HCT116 (cell line): ENCODE measurements at regions not wholly inside any gene's neighbourhood (a gene's known extent, or its start where the extent isn't known, plus 50 kb on each side); places are given as distances from the start of the nearest gene placed in this dataset.
A peak's percentile ranks its signal among the peaks of the same experiment; 100 is the strongest.

Source experiments
- ATAC-seq: fragments of 200-7000 bp; cut with Tn5 transposase; 2 replicates; pipeline ENCODE4 v1.9.1; 2020; ENCODE audit warnings: mild to moderate bottlenecking, moderate library complexity
- BruUV-seq: library from RNA; stranded (reverse); fragments of 400-500 nt; replicated peaks from 2 replicates; lab custom pipeline; 2021; lab: Mats Ljungman, UMichigan
- CTCF ChIA-PET: fragments of 300-600 bp; sonication (Branson Sonifier 250); formaldehyde crosslinking; loops from one replicate; lab custom pipeline; 2021; ENCODE audit warnings: antibody characterized with exemption; lab: Charles Lee
- POLR2A ChIA-PET: fragments of 300-600, 350-600 bp; sonication (Branson Sonifier 250); formaldehyde crosslinking; loops from one replicate; lab custom pipeline; 2021; ENCODE audit warnings: antibody characterized with exemption; lab: Charles Lee
- RAD21 ChIA-PET, 2 experiments: fragments of 300-600 bp; sonication (Branson Sonifier 250); formaldehyde crosslinking; loops; one replicate each; lab custom pipeline; 2023; ENCODE audit warnings: low total read pairs in 2 of 2; ENCODE audit not compliant: uncharacterized antibody in 2 of 2, unreplicated experiment in 2 of 2, low non-redundant PET in 1 of 2; lab: Charles Lee
- DNase-seq: peaks from one replicate; pipeline ENCODE4 v3.0.0-alpha.2; 2010; ENCODE audit warnings: low read depth, low spot score
- H2AFZ ChIP-seq: fragments of 200-600 bp; shearing (Covaris generic), sonication (generic); 2 replicates; pipeline ENCODE4 v1.6.1; 2017; ENCODE audit warnings: low read depth, mixed run types, mixed read lengths, antibody characterized with exemption, low read length; ENCODE audit not compliant: poor library complexity, severe bottlenecking
- H3K27ac ChIP-seq: 2 replicates; pipeline ENCODE4 v1.5.1; 2012; ENCODE audit warnings: low read depth, low read length
- H3K27me3 ChIP-seq: fragments of 200-600 bp; sonication (generic); 2 replicates; pipeline ENCODE4 v1.6.1; 2016; ENCODE audit warnings: mixed run types, low read length, mixed read lengths; ENCODE audit not compliant: insufficient read depth
- H3K36me3 ChIP-seq, 2 experiments: fragments of 200-500 bp in 1 of 2; fragments of 200-600 bp in 1 of 2; sonication (Bioruptor generic) in 1 of 2; sonication (generic) in 1 of 2; 2 replicates each; pipeline versions ENCODE4 v1.5.1 to v1.6.1; 2014 to 2016; ENCODE audit warnings: low read length in 2 of 2, inconsistent platforms in 1 of 2, mixed read lengths in 1 of 2, mixed run types in 1 of 2; ENCODE audit not compliant: insufficient read depth in 2 of 2, control insufficient read depth in 1 of 2
- H3K4me1 ChIP-seq, 2 experiments: fragments of 200-600 bp in 1 of 2; sonication (generic) in 1 of 2; 2 replicates each; pipeline versions ENCODE4 v1.5.1 to v1.6.1; 2012 to 2017; ENCODE audit warnings: low read length in 2 of 2, inconsistent platforms in 1 of 2, mild to moderate bottlenecking in 1 of 2, mixed read lengths in 1 of 2, mixed run types in 1 of 2, moderate library complexity in 1 of 2; ENCODE audit not compliant: insufficient read depth in 2 of 2, control insufficient read depth in 1 of 2
- H3K4me2 ChIP-seq: fragments of 200-600 bp; sonication (generic); 2 replicates; pipeline ENCODE4 v1.6.1; 2017; ENCODE audit warnings: mixed run types, low read length, mixed read lengths
- H3K4me3 ChIP-seq, 2 experiments: fragments of 200-600 bp in 1 of 2; sonication (generic) in 1 of 2; replicated peaks in 1 of 2; 2 replicates each; pipeline ENCODE4 v1.5.1; 2011 to 2016; ENCODE audit warnings: low read length in 2 of 2, control low read depth in 1 of 2, low read depth in 1 of 2, mild to moderate bottlenecking in 1 of 2, mixed read lengths in 1 of 2, mixed run types in 1 of 2
- H3K79me2 ChIP-seq: fragments of 200-600 bp; sonication (generic); 2 replicates; pipeline ENCODE4 v1.6.1; 2017; ENCODE audit warnings: mild to moderate bottlenecking, mixed run types, low read length, moderate library complexity, mixed read lengths; ENCODE audit not compliant: insufficient read depth
- H3K9ac ChIP-seq: fragments of 200-600 bp; sonication (generic); 2 replicates; pipeline ENCODE4 v1.6.1; 2016; ENCODE audit warnings: low read length, mixed read lengths
- H3K9me2 ChIP-seq: fragments of 200-600 bp; sonication (generic), shearing (Covaris generic); 2 replicates; pipeline ENCODE4 v1.6.1; 2017; ENCODE audit warnings: mixed run types, mild to moderate bottlenecking, moderate library complexity; ENCODE audit not compliant: insufficient read depth
- H3K9me3 ChIP-seq, 2 experiments: fragments of 200-500 bp in 1 of 2; fragments of 200-600 bp in 1 of 2; sonication (Bioruptor generic) in 1 of 2; sonication (generic) in 1 of 2; 2 replicates each; pipeline ENCODE4 v1.6.1; 2014 to 2017; ENCODE audit warnings: low read length in 2 of 2, mixed read lengths in 2 of 2, inconsistent platforms in 1 of 2, low read depth in 1 of 2, mild to moderate bottlenecking in 1 of 2, mixed run types in 1 of 2, moderate library complexity in 1 of 2; ENCODE audit not compliant: control insufficient read depth in 1 of 2, insufficient read depth in 1 of 2
- H4K20me1 ChIP-seq: fragments of 200-600 bp; sonication (generic), shearing (Covaris generic); 2 replicates; pipeline ENCODE4 v1.6.1; 2017; ENCODE audit warnings: mixed run types, mild to moderate bottlenecking, moderate library complexity; ENCODE audit not compliant: insufficient read depth
- FOSL1 ChIP-seq: IDR thresholded peaks from 2 replicates; pipeline ENCODE4 v1.6.1; 2012; ENCODE audit warnings: low read depth
- JUND ChIP-seq: IDR thresholded peaks from 2 replicates; pipeline ENCODE4 v1.6.1; 2012
- RAD21 ChIP-seq: IDR thresholded peaks from 2 replicates; pipeline ENCODE4 v1.6.1; 2012; ENCODE audit warnings: low read depth, mild to moderate bottlenecking
- SIN3A ChIP-seq: IDR thresholded peaks from 2 replicates; pipeline ENCODE4 v1.6.1; 2012; ENCODE audit warnings: low read depth
- SP1 ChIP-seq: IDR thresholded peaks from 2 replicates; pipeline ENCODE4 v1.6.1; 2012; ENCODE audit warnings: low read depth
- SRF ChIP-seq: IDR thresholded peaks from 2 replicates; pipeline ENCODE4 v1.6.1; 2012; ENCODE audit warnings: low read depth
- TCF7L2 ChIP-seq: IDR thresholded peaks from 2 replicates; pipeline ENCODE4 v1.7.0; 2011; ENCODE audit warnings: borderline replicate concordance, inconsistent platforms; ENCODE audit not compliant: insufficient read depth, insufficient read length; ENCODE audit errors: extremely low read depth
- YY1 ChIP-seq: IDR thresholded peaks from 2 replicates; pipeline ENCODE4 v1.6.1; 2011; ENCODE audit warnings: low read length, low read depth, moderate library complexity, mild to moderate bottlenecking; ENCODE audit not compliant: insufficient replicate concordance; ENCODE audit errors: extremely low read depth
- ZFX ChIP-seq: fragments of 450-650 bp; IDR thresholded peaks from 2 replicates; pipeline ENCODE4 v1.6.1; 2017
- ZNF274 ChIP-seq: fragments of 200-500 bp; sonication (Bioruptor generic); IDR thresholded peaks from 2 replicates; pipeline ENCODE4 v1.6.1; 2014; ENCODE audit warnings: mild to moderate bottlenecking, low read depth, low read length, inconsistent platforms
- intact Hi-C: fragments of 100-400 bp; cut with micrococcal nuclease; formaldehyde crosslinking; loops from 2 replicates; pipeline ENCODE4 v1.10.0; 2022
- TF ChIP-seq, protein P1 (sequence below): IDR thresholded peaks from 2 replicates; pipeline ENCODE4 v1.6.1; 2012; ENCODE audit warnings: low read depth
- TF ChIP-seq, protein P2 (sequence below), 3 experiments: fragments of 200-600 bp in 1 of 3; sonication (generic) in 1 of 3; IDR thresholded peaks in 2 of 3; conservative IDR thresholded peaks in 1 of 3; 2 replicates each; pipeline ENCODE4 v1.5.1; 2012 to 2017; ENCODE audit warnings: low read depth in 2 of 3, low read length in 2 of 3, antibody characterized with exemption in 1 of 3, borderline replicate concordance in 1 of 3, control low read depth in 1 of 3, mild to moderate bottlenecking in 1 of 3, mixed read lengths in 1 of 3, mixed run types in 1 of 3, moderate library complexity in 1 of 3; ENCODE audit not compliant: insufficient read depth in 1 of 3
- TF ChIP-seq, protein P3 (sequence below): IDR thresholded peaks from 2 replicates; pipeline ENCODE4 v1.6.1; 2012

DNA sequence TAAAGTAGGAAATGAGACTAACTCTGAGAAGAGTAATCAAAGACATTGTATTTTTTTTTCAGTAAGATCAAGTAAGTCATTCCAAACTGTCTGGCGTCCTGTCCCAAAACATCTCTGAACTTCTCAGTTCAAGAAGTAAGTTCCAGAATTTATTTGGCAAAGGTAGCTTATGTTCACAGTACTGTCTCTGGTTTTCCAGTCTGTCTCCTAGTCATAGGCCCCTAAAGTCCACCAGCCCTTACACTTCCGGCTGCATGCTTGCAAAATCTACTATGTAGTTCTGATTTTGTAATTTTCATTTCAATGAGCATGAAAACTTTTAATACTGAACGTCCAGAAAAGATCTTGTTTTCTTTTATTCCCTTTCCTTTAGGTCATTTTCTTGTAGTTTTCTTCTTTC is 61.4 kb upstream of the S1PR1 start:
- Histone ChIP-seq H3K4me1 (peaks cover 0 to 6% of the 10 kb centered on the region in 2 experiments; a peak in 2 of 4 replicates), H3K4me2 (no peak overlapping the region), H3K79me2 (no peaks in the 10 kb centered on the region), H4K20me1 (no peaks in the 10 kb centered on the region), H3K9me2 (no peaks in the 10 kb centered on the region), H2AFZ (no peak overlapping the region), H3K9ac (no peak overlapping the region), H3K36me3 (no peaks in the 10 kb centered on the region), H3K9me3 (no peaks in the 10 kb centered on the region), H3K27ac (no peak overlapping the region), H3K4me3 (no peak overlapping the region), H3K27me3 (no peaks in the 10 kb centered on the region)
- DNase-seq, result no peak
- intact Hi-C loops, result no loop called here
- TF ChIP-seq YY1, result no peak
- POLR2A ChIA-PET, result no interaction called here
- CTCF ChIA-PET, result no interaction called here
- RAD21 ChIA-PET, result no interaction called here
- no TSS peak for BruUV-seq
- ATAC-seq, result no peak

DNA sequence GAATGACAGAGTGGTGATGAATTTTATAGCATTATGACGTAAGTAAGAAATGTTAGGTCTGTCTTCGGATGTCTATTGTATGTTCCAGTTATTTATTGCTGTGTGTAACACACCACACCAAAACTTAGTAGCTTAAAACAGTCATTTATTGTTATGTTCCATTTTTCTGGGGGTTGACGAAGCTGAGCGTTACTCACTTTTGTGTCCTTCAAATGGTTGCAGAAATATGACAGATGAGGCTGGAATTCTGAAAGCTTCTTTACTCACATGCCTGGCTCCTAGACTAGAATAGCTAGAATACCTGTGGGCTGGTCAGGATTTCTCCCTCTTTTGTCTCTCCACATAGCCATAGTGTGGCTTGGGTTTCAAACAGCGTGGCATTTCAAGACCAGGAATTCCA is 62.1 kb upstream of the S1PR1 start:
- H2AFZ ChIP-seq, result no peak overlapping the region
- H3K4me2 ChIP-seq, result peak overlapping the region; percentile 41
- RAD21 ChIA-PET, result no interaction called here
- no peaks in the 10 kb centered on the region for H3K27me3 ChIP-seq
- CTCF ChIA-PET, result no interaction called here
- H3K27ac ChIP-seq, result no peak overlapping the region
- H3K79me2 ChIP-seq, result no peaks in the 10 kb centered on the region
- no peaks in the 10 kb centered on the region for H3K9me2 ChIP-seq
- intact Hi-C loops, result no loop called here
- no peaks in the 10 kb centered on the region for H3K36me3 ChIP-seq
- POLR2A ChIA-PET, result no interaction called here
- no peaks in the 10 kb centered on the region for H4K20me1 ChIP-seq
- H3K4me3 ChIP-seq, result no peak overlapping the region
- no peak overlapping the region for H3K9ac ChIP-seq
- no TSS peak for BruUV-seq
- H3K4me1 ChIP-seq, result peaks cover 0 to 6% of the 10 kb centered on the region in 2 experiments; a peak in 2 of 4 replicates
- TF ChIP-seq SRF (no peak), JUND (no peak), SIN3A (no peak), FOSL1 (no peak), RAD21 (no peak), SP1 (no peak), ZNF274 (no peak), TCF7L2 (no peak), ZFX (no peak), YY1 (no peak)
- TF ChIP-seq, protein P1, sequence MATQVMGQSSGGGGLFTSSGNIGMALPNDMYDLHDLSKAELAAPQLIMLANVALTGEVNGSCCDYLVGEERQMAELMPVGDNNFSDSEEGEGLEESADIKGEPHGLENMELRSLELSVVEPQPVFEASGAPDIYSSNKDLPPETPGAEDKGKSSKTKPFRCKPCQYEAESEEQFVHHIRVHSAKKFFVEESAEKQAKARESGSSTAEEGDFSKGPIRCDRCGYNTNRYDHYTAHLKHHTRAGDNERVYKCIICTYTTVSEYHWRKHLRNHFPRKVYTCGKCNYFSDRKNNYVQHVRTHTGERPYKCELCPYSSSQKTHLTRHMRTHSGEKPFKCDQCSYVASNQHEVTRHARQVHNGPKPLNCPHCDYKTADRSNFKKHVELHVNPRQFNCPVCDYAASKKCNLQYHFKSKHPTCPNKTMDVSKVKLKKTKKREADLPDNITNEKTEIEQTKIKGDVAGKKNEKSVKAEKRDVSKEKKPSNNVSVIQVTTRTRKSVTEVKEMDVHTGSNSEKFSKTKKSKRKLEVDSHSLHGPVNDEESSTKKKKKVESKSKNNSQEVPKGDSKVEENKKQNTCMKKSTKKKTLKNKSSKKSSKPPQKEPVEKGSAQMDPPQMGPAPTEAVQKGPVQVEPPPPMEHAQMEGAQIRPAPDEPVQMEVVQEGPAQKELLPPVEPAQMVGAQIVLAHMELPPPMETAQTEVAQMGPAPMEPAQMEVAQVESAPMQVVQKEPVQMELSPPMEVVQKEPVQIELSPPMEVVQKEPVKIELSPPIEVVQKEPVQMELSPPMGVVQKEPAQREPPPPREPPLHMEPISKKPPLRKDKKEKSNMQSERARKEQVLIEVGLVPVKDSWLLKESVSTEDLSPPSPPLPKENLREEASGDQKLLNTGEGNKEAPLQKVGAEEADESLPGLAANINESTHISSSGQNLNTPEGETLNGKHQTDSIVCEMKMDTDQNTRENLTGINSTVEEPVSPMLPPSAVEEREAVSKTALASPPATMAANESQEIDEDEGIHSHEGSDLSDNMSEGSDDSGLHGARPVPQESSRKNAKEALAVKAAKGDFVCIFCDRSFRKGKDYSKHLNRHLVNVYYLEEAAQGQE, result no peak
- TF ChIP-seq, protein P2, sequence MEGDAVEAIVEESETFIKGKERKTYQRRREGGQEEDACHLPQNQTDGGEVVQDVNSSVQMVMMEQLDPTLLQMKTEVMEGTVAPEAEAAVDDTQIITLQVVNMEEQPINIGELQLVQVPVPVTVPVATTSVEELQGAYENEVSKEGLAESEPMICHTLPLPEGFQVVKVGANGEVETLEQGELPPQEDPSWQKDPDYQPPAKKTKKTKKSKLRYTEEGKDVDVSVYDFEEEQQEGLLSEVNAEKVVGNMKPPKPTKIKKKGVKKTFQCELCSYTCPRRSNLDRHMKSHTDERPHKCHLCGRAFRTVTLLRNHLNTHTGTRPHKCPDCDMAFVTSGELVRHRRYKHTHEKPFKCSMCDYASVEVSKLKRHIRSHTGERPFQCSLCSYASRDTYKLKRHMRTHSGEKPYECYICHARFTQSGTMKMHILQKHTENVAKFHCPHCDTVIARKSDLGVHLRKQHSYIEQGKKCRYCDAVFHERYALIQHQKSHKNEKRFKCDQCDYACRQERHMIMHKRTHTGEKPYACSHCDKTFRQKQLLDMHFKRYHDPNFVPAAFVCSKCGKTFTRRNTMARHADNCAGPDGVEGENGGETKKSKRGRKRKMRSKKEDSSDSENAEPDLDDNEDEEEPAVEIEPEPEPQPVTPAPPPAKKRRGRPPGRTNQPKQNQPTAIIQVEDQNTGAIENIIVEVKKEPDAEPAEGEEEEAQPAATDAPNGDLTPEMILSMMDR (IDR thresholded peaks at IDR 0.05 in 2 of 3, conservative IDR thresholded peaks at IDR 0.05 in 1 of 3; ENCODE audit: borderline replicate concordance in 1 of 3, insufficient read depth in 1 of 3, low read depth in 2 of 3, low read length in 2 of 3), result no peak
- TF ChIP-seq, protein P3, sequence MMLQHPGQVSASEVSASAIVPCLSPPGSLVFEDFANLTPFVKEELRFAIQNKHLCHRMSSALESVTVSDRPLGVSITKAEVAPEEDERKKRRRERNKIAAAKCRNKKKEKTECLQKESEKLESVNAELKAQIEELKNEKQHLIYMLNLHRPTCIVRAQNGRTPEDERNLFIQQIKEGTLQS, result no peak
- H3K9me3 ChIP-seq, result no peaks in the 10 kb centered on the region
- DNase-seq (no peak), ATAC-seq (peak; percentile 62; the same call in 1 of the 2 replicates)
